Neural crest cell (in vitro differentiated cells): ENCODE measurements at regions not wholly inside any gene's neighbourhood (a gene's known extent, or its start where the extent isn't known, plus 50 kb on each side); places are given as distances from the start of the nearest gene placed in this dataset.
"Not testable (repeated sequence)": the region's sequence is repeated elsewhere in the genome, so short reads cannot be mapped to it uniquely, and the experiment has no call there.

Source experiments
- DNase-seq: peaks from one replicate; pipeline ENCODE4 v3.0.0; 2021; ENCODE audit warnings: low read depth, mixed read lengths, low spot score
- H3K27ac Mint-ChIP-seq: one replicate; pipeline ENCODE4 v1.8.0; 2021; ENCODE audit warnings: mild to moderate bottlenecking, mixed read lengths; ENCODE audit not compliant: unreplicated experiment
- H3K27me3 Mint-ChIP-seq: 2 replicates; pipeline ENCODE4 v1.8.0; 2021; ENCODE audit warnings: low read depth, mild to moderate bottlenecking, mixed read lengths
- H3K36me3 Mint-ChIP-seq: 2 replicates; pipeline ENCODE4 v1.8.0; 2021; ENCODE audit warnings: low read depth, mild to moderate bottlenecking, mixed read lengths
- H3K4me1 Mint-ChIP-seq: 2 replicates; pipeline ENCODE4 v1.8.0; 2021; ENCODE audit warnings: mixed read lengths
- H3K4me3 Mint-ChIP-seq: one replicate; pipeline ENCODE4 v1.8.0; 2021; ENCODE audit warnings: mild to moderate bottlenecking, mixed read lengths
- H3K9me3 Mint-ChIP-seq: 2 replicates; pipeline ENCODE4 v1.8.0; 2021; ENCODE audit warnings: mixed read lengths
- TF ChIP-seq, protein P1 (sequence below): fragments of 200-600 bp; sonication (generic); conservative IDR thresholded peaks from 2 replicates; pipeline ENCODE4 v1.5.0; 2021; ENCODE audit warnings: antibody characterized with exemption, mild to moderate bottlenecking

DNA sequence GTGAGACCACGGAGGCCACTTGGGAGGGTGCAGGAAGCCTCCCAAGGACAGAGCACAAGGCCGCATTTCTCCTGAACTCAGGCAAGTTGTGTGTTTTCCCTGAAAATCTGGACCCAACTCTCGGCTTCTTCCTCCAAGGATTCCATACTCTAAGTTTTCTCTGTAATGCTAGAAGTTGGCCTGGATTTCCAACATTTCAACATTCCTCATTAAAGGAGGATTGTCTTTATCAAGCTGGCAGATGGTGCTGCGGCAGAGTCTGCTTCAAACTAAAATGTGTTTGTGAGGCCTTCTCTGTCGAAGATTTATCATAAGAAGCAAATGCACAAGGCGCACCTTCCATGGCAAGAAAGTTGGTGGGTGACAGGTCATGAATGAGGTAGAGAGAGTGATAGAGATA lies 94.4 kb upstream of the SATB2 start:
- no peak overlapping the region for H3K4me3 Mint-ChIP-seq
- no peak for DNase-seq
- no peaks in the 10 kb centered on the region for H3K36me3 Mint-ChIP-seq
- no peak overlapping the region for H3K27ac Mint-ChIP-seq
- H3K4me1 Mint-ChIP-seq: no peaks in the 10 kb centered on the region
- no peaks in the 10 kb centered on the region for H3K27me3 Mint-ChIP-seq
- TF ChIP-seq, protein P1, sequence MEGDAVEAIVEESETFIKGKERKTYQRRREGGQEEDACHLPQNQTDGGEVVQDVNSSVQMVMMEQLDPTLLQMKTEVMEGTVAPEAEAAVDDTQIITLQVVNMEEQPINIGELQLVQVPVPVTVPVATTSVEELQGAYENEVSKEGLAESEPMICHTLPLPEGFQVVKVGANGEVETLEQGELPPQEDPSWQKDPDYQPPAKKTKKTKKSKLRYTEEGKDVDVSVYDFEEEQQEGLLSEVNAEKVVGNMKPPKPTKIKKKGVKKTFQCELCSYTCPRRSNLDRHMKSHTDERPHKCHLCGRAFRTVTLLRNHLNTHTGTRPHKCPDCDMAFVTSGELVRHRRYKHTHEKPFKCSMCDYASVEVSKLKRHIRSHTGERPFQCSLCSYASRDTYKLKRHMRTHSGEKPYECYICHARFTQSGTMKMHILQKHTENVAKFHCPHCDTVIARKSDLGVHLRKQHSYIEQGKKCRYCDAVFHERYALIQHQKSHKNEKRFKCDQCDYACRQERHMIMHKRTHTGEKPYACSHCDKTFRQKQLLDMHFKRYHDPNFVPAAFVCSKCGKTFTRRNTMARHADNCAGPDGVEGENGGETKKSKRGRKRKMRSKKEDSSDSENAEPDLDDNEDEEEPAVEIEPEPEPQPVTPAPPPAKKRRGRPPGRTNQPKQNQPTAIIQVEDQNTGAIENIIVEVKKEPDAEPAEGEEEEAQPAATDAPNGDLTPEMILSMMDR: no peak
- no peaks in the 10 kb centered on the region for H3K9me3 Mint-ChIP-seq

GRCh38 chr2:199543606-199544172 lies 86.0 kb upstream of the SATB2 start:
- Mint-ChIP-seq H3K27ac (no peak overlapping the region), H3K36me3 (no peaks in the 10 kb centered on the region), H3K27me3 (no peaks in the 10 kb centered on the region), H3K9me3 (peaks cover 7% of the 10 kb centered on the region), H3K4me1 (no peaks in the 10 kb centered on the region), H3K4me3 (no peak overlapping the region)
- DNase-seq: no peak
- TF ChIP-seq, protein P1: no peak

DNA sequence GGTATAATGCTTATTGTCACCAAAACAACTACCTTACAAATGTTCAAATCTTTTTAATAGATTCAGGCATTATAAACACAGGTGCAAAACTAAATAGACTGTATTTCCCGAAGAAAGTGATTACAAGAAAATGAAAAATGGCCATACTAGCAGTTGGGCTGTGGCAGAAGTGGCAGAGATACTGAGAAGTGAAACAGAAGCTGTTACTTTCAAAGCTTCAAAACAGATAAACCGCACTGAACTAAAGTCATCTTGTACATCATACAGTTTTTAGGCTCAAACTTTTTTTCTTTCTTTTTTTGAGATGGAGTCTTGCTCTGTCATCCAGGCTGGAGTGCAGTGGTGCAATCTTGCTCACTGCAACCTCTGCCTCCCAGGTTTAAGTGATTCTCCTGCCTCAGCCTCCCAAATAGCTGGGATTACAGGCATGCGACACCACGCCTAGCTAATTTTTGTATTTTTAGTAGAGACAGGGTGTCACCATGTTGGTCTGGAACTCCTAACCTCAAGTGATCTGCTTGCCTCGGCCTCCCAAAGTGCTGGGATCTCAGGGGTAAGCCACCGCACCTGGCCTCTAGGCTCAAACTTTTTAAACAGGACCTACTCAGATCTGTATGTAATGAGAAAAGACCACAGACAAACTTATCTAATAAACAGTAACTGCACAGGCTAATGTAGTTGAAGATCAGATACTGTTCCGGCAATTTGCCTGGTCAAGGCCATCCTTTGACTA lies 77.9 kb upstream of the SATB2 start:
- no peaks in the 10 kb centered on the region for H3K4me1 Mint-ChIP-seq
- H3K4me3 Mint-ChIP-seq: no peak overlapping the region
- no peaks in the 10 kb centered on the region for H3K36me3 Mint-ChIP-seq
- peaks cover 8% of the 10 kb centered on the region for H3K27me3 Mint-ChIP-seq
- TF ChIP-seq, protein P1: no peak
- no peak for DNase-seq
- no peak overlapping the region for H3K27ac Mint-ChIP-seq
- peaks cover 6% of the 10 kb centered on the region for H3K9me3 Mint-ChIP-seq

GRCh38 chr2:199533873-199534272 lies 76.1 kb upstream of the SATB2 start:
- H3K27me3 Mint-ChIP-seq, H3K4me1 Mint-ChIP-seq, H3K36me3 Mint-ChIP-seq, H3K4me3 Mint-ChIP-seq, H3K27ac Mint-ChIP-seq, H3K9me3 Mint-ChIP-seq, DNase-seq: not testable (repeated sequence)

DNA sequence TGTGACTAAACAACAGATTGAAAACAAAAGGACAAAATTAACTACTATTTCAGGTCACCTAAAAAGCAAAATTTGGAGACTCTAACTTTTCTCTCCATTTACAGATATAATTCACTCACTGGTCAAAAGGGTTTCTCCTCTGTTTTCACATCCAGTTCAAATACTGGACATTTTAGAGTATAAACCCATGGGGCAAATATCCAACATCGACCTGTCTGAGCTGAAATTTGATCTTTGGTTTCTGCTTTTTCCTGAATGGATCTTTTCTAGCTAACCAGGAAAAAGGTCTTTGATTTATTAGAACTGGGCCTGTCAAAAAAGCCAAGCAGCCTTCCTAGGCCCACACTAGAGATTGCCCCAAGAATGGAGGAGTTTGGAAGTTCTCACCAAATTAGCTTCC lies 69.3 kb upstream of the SATB2 start:
- Mint-ChIP-seq H3K27ac (no peak overlapping the region), H3K36me3 (no peaks in the 10 kb centered on the region), H3K27me3 (peaks cover 8% of the 10 kb centered on the region), H3K9me3 (peaks cover 8% of the 10 kb centered on the region), H3K4me1 (no peaks in the 10 kb centered on the region), H3K4me3 (no peak overlapping the region)
- no peak for DNase-seq
- TF ChIP-seq, protein P1: no peak
